ENCODE measurements at regions not wholly inside any gene's neighbourhood (a gene's known extent, or its start where the extent isn't known, plus 50 kb on each side); places are given as distances from the start of the nearest gene placed in this dataset.

- Histone ChIP-seq H2BK15ac (ENCODE audit: low read length) (no peak overlapping the region), H2BK20ac (ENCODE audit: low read length) (no peak overlapping the region), H3K9ac (replicated peaks in 1 of 4; ENCODE audit: extremely low read depth in 1 of 4, low read depth in 3 of 4, low read length in 3 of 4) (no peak overlapping the region), H3K4me3 (ENCODE audit: extremely low read depth in 1 of 4, insufficient read depth in 2 of 4, low read depth in 3 of 4, low read length in 4 of 4) (no peak overlapping the region), H3K4me1 (replicated peaks in 1 of 4; ENCODE audit: control insufficient read depth in 3 of 4, insufficient read depth in 4 of 4, low read length in 3 of 4) (no peaks in the 10 kb centered on the region), H3K23ac (ENCODE audit: insufficient read length) (no peak overlapping the region), H2AFZ (ENCODE audit: low read length) (no peak overlapping the region; the same call in 1 of the 2 replicates), H4K5ac (ENCODE audit: insufficient read length, low read depth, low read length) (no peak overlapping the region), H3K27me3 (replicated peaks in 1 of 4; ENCODE audit: control insufficient read depth in 3 of 4, extremely low read depth in 1 of 4, insufficient read depth in 3 of 4, low read length in 3 of 4) (no peaks in the 10 kb centered on the region), H3K9me3 (ENCODE audit: insufficient read depth in 2 of 2, low read depth in 1 of 2, low read length in 1 of 2) (no peaks in the 10 kb centered on the region), H4K8ac (ENCODE audit: extremely low read depth, insufficient read depth, low read length) (no peak overlapping the region), H4K20me1 (replicated peaks in 1 of 2; ENCODE audit: control insufficient read depth in 1 of 2, insufficient read depth in 2 of 2, low read length in 2 of 2) (no peaks in the 10 kb centered on the region), H2AK5ac (ENCODE audit: low read depth, low read length) (no peak overlapping the region), H3K4me2 (ENCODE audit: insufficient read depth in 1 of 2, low read depth in 2 of 2, low read length in 2 of 2) (no peak overlapping the region), H2BK5ac (ENCODE audit: low read depth, low read length) (no peak overlapping the region), H3K14ac (ENCODE audit: insufficient read length) (no peak overlapping the region), H3K79me1 (ENCODE audit: low read depth, low read length) (no peaks in the 10 kb centered on the region), H4K91ac (replicated peaks; ENCODE audit: insufficient read length, low read length) (no peak overlapping the region), H3K18ac (ENCODE audit: extremely low read depth, low read length) (no peak overlapping the region), H3K23me2 (ENCODE audit: low read depth, low read length) (no peaks in the 10 kb centered on the region), H3K36me3 (ENCODE audit: control insufficient read depth in 2 of 4, insufficient read depth in 4 of 4, low read length in 3 of 4) (no peaks in the 10 kb centered on the region), H3K27ac (ENCODE audit: low read depth, low read length) (no peak overlapping the region), H2BK120ac (replicated peaks; ENCODE audit: low read depth, low read length) (no peak overlapping the region), H3K79me2 (ENCODE audit: control insufficient read depth in 1 of 2, insufficient read depth in 2 of 2, low read length in 2 of 2) (no peaks in the 10 kb centered on the region), H3K56ac (replicated peaks; ENCODE audit: insufficient read length, low read depth, low read length) (no peak overlapping the region), H3K4ac (replicated peaks; ENCODE audit: insufficient read length, low read depth, low read length) (no peak overlapping the region), H2BK12ac (ENCODE audit: low read depth, low read length) (no peak overlapping the region)
- DNase-seq (ENCODE audit: low read depth in 1 of 2, low spot score in 2 of 2) = no peak
- WGBS, 2 experiments (ENCODE audit: extremely low coverage in 1 of 2, insufficient coverage in 1 of 2, insufficient read length in 1 of 2, insufficient replicate concordance in 2 of 2, low coverage in 1 of 2, low lambda C conversion rate in 2 of 2, missing lambda C conversion rate in 1 of 2) = 91% methylated on average over 3 of the region's 3 CpGs; no CpG with 5 or more reads in 1 of the 2 experiments
- ChIA-PET POLR2A (ENCODE audit: partially characterized antibody) (no interaction called here), CTCF (ENCODE audit: partially characterized antibody) (no interaction called here)
- no peak for FAIRE-seq
- no peak for TF ChIP-seq RBBP5 (IDR thresholded peaks at IDR 0.05; ENCODE audit: borderline replicate concordance, low read depth, low read length)
- no peak for TF ChIP-seq GTF2F1 (IDR thresholded peaks at IDR 0.05; ENCODE audit: borderline replicate concordance, low read depth, low read length)
- no peak for TF ChIP-seq GABPA (IDR thresholded peaks at IDR 0.05; ENCODE audit: borderline replicate concordance, insufficient read depth, low read length)
- TF ChIP-seq USF2 (IDR thresholded peaks at IDR 0.05; ENCODE audit: low read length) = no peak
- TF ChIP-seq SIN3A (conservative IDR thresholded peaks at IDR 0.05 in 1 of 2, IDR thresholded peaks at IDR 0.05 in 1 of 2; ENCODE audit: low read depth in 1 of 2, low read length in 2 of 2) = no peak
- no peak for TF ChIP-seq CTBP2 (IDR thresholded peaks at IDR 0.05; ENCODE audit: borderline replicate concordance, insufficient read depth, insufficient read length, low read length)
- TF ChIP-seq KDM1A (IDR thresholded peaks at IDR 0.05; ENCODE audit: borderline replicate concordance, low read length) = no peak
- no peak for TF ChIP-seq CREB1 (IDR thresholded peaks at IDR 0.05)
- no peak for TF ChIP-seq BRCA1 (IDR thresholded peaks at IDR 0.05; ENCODE audit: low read depth, low read length)
- no peak for TF ChIP-seq SAP30 (IDR thresholded peaks at IDR 0.05; ENCODE audit: insufficient read depth, insufficient replicate concordance, low read length)
- TF ChIP-seq SP4 (IDR thresholded peaks at IDR 0.05; ENCODE audit: low read length) = no peak
- TF ChIP-seq PHF8 (conservative IDR thresholded peaks at IDR 0.05; ENCODE audit: low read depth, low read length) = no peak
- TF ChIP-seq CBX8 (IDR thresholded peaks at IDR 0.05; ENCODE audit: borderline replicate concordance, low read depth, low read length) = no peak
Observed at GRCh38 chr2:192500550-192501200, 305.9 kb upstream of the TMEFF2 start.
